Omental fat pad (tissue), 3 donors: ENCODE measurements at regions not wholly inside any gene's neighbourhood (a gene's known extent, or its start where the extent isn't known, plus 50 kb on each side); places are given as distances from the start of the nearest gene placed in this dataset.

Experiments used
- ATAC-seq: fragments of 150-250 bp; one replicate; pipeline ENCODE4 v1.9.1; 2016; ENCODE audit warnings: mild to moderate bottlenecking, moderate library complexity; ENCODE audit not compliant: low FRiP score
- DNase-seq: peaks from one replicate; pipeline ENCODE4 v3.0.0-alpha.2; 2019; ENCODE audit warnings: low spot score
- CTCF ChIP-seq, 3 donors: fragments of 450-650 bp; IDR thresholded peaks; one replicate each; pipeline ENCODE4 v1.5.1; 2016 to 2017; ENCODE audit warnings: antibody characterized with exemption in 3 of 3, mild to moderate bottlenecking in 3 of 3, moderate library complexity in 2 of 3

- DNase-seq (no peak), ATAC-seq (no peak)
- TF ChIP-seq CTCF (IDR thresholded peaks at IDR 0.05), result no peak
Measured at GRCh38 chr11:62073061-62073460, 50.8 kb upstream of the INCENP start.

GRCh38 chr11:62071408-62071807, 52.4 kb upstream of the INCENP start:
- no peak for TF ChIP-seq CTCF (IDR thresholded peaks at IDR 0.05)
- no peak for DNase-seq
- no peak for ATAC-seq

GRCh38 chr11:62069986-62070919, 53.6 kb upstream of the INCENP start:
- no peak for TF ChIP-seq CTCF (IDR thresholded peaks at IDR 0.05)
- ATAC-seq, result no peak
- DNase-seq, result no peak

GRCh38 chr11:62069374-62069773, 54.4 kb upstream of the INCENP start:
- no peak for TF ChIP-seq CTCF (IDR thresholded peaks at IDR 0.05)
- no peak for ATAC-seq
- no peak for DNase-seq

- DNase-seq (no peak), ATAC-seq (no peak)
- TF ChIP-seq CTCF (IDR thresholded peaks at IDR 0.05), result no peak
Measured at GRCh38 chr11:62068730-62069129, 55.1 kb upstream of the INCENP start.

- TF ChIP-seq CTCF (IDR thresholded peaks at IDR 0.05), result no peak
- no peak for ATAC-seq
- DNase-seq, result no peak
Measured at GRCh38 chr11:62067741-62068140, 56.1 kb upstream of the INCENP start.

- TF ChIP-seq CTCF (IDR thresholded peaks at IDR 0.05), result no peak
- no peak for ATAC-seq
- no peak for DNase-seq
Measured at GRCh38 chr11:62064221-62064620, 59.6 kb upstream of the INCENP start.
